Ovary (tissue), 3 donors: ENCODE measurements at regions not wholly inside any gene's neighbourhood (a gene's known extent, or its start where the extent isn't known, plus 50 kb on each side); places are given as distances from the start of the nearest gene placed in this dataset.

Source experiments
- POLR2A ChIP-seq: fragments of 450-650 bp; IDR thresholded peaks from one replicate; pipeline ENCODE4 v1.6.1; 2017; ENCODE audit warnings: antibody characterized with exemption, mild to moderate bottlenecking, moderate library complexity
- TF ChIP-seq, protein P1 (sequence below), 3 donors: fragments of 450-650 bp in 2 of 3; fragments of 200-600 bp in 1 of 3; IDR thresholded peaks; one replicate each; pipeline versions ENCODE4 v1.5.1 to v1.8.0; 2016 to 2022; ENCODE audit warnings: antibody characterized with exemption in 3 of 3, mild to moderate bottlenecking in 1 of 3
- donor health status: DM: no; HTN: no; CAD: no.

DNA sequence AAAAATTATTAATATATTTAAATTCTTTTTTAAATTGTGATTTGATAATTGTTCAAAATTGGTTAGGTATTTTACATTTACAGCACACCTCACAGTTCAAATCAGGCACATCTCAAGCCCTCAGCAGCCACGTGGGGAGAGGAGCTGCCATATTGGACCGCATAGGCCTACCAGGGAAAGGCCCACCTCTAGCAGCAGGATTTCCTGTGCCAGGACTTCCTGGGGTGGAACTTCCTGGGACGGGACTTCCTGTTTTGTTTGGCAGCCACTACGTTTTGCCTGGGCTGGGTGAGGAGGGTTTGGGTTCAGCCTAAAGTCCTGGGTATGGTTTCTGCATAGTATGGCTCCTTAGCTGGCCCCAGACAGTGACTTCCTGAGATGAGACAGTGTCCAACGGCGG, 298.5 kb upstream of the FOXF1 start:
- TF ChIP-seq, protein P1, sequence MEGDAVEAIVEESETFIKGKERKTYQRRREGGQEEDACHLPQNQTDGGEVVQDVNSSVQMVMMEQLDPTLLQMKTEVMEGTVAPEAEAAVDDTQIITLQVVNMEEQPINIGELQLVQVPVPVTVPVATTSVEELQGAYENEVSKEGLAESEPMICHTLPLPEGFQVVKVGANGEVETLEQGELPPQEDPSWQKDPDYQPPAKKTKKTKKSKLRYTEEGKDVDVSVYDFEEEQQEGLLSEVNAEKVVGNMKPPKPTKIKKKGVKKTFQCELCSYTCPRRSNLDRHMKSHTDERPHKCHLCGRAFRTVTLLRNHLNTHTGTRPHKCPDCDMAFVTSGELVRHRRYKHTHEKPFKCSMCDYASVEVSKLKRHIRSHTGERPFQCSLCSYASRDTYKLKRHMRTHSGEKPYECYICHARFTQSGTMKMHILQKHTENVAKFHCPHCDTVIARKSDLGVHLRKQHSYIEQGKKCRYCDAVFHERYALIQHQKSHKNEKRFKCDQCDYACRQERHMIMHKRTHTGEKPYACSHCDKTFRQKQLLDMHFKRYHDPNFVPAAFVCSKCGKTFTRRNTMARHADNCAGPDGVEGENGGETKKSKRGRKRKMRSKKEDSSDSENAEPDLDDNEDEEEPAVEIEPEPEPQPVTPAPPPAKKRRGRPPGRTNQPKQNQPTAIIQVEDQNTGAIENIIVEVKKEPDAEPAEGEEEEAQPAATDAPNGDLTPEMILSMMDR (IDR thresholded peaks at IDR 0.05) = no peak
- no peak for TF ChIP-seq POLR2A
